ENCODE measurements at regions not wholly inside any gene's neighbourhood (a gene's known extent, or its start where the extent isn't known, plus 50 kb on each side); places are given as distances from the start of the nearest gene placed in this dataset.

- TF ChIP-seq CTCF (IDR thresholded peaks at IDR 0.05; ENCODE audit: low read depth, low read length) (no peak), POLR2A (IDR thresholded peaks at IDR 0.05; ENCODE audit: extremely low read depth, insufficient read length) (no peak)
These were observed 90.2 kb upstream of the PRR20G start for GRCh38 chr3:127377801-127378655.

Data from NB4 (cell line).